NCI-H69 (cell line): ENCODE measurements at regions not wholly inside any gene's neighbourhood (a gene's known extent, or its start where the extent isn't known, plus 50 kb on each side); places are given as distances from the start of the nearest gene placed in this dataset.

Source experiments
- DNase-seq: peaks from one replicate; lab custom pipeline; 2025; lab: John Stamatoyannopoulos, UW

GRCh38 chr2:5067816-5068215, 624.4 kb upstream of the SOX11 start:
- no peak for DNase-seq

- peak; percentile 36 for DNase-seq
Observed at GRCh38 chr2:5070257-5070656, 621.9 kb upstream of the SOX11 start.

DNA sequence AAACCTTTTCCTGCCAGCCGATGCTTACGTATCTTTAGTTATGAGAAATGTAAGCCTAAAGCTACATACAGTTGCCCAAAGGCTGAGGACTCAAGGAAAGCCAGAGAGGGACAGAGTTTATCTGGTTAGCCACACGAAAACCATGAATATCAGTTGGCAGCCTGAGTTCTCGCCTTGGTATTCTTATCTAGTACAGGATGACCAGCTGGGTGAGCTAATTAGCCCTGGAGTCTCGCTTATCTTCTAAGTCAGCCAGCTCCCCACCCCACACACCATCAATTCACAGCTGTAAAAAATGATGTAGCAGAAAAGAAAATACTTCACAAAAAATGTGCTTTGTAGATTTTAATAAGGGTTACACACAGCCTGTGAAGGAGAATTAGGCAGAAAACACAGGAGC, 617.5 kb upstream of the SOX11 start:
- DNase-seq = no peak

DNA sequence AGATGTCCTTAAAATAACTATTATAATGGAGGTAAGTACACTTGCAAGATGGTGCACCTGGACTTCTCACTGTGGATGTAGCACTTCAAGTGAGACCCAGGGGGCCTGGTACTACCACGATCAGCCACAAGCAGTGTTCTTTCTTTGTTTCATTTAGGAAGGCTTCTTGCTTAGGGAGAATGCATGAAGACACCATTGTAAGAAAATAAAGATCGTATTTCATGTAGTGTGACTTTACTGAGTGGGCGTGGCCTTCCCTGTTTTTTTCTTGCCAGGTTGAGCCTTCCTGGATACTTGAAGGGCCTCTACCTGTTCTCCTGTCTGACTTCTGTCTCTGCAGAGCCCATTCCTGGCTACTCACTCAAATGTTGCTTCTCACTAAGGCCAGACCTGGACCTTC, 615.6 kb upstream of the SOX11 start:
- peak; percentile 13 for DNase-seq

GRCh38 chr2:5077479-5078089, 614.6 kb upstream of the SOX11 start:
- peak; percentile 69 for DNase-seq

GRCh38 chr2:5083402-5083801, 608.8 kb upstream of the SOX11 start:
- no peak for DNase-seq

- no peak for DNase-seq
Observed at GRCh38 chr2:5089409-5089808, 602.8 kb upstream of the SOX11 start.

DNA sequence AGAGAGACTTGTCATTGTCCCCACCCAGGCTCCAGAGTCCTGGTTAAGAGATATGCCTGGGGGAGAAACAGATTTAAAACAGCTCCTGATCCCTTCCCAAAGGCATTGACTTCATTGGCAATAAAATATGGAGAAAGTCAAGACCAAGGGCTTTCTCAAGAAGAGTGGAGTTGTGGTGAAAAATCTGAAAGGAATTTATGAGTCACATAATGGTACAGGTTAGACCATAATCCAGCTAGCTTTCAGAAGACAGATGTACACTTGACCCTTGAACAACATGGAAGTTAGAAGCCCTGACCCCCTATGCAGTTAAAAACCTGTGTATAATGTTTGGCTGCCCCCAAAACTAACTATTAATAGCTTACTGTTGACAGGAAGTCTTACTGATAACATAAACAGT, 599.1 kb upstream of the SOX11 start:
- DNase-seq = no peak

GRCh38 chr2:5093518-5093917, 598.7 kb upstream of the SOX11 start:
- DNase-seq = no peak

DNA sequence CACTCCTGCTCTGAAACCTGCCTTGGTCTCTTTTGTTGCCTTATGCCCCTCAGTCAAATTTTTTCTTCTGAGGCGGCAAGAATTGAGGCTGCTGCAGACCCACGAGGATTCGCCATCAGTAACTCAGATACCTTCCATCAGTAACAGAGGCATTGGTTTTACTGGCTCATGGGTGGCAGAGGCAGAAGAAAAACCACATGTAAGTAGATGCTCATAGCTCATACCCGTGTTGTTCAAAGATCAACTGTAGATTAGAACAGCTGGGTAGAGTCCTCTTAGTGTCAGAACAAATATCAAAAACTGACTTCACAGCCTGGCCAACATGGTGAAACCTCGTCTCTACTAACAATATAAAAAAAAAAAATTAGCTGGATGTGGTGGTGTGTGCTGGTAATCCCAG, 598.0 kb upstream of the SOX11 start:
- no peak for DNase-seq

- no peak for DNase-seq
Observed at GRCh38 chr2:5098286-5098685, 593.9 kb upstream of the SOX11 start.

- no peak for DNase-seq
Observed at GRCh38 chr2:5102823-5103222, 589.4 kb upstream of the SOX11 start.

GRCh38 chr2:5111581-5111980, 580.6 kb upstream of the SOX11 start:
- DNase-seq = peak; percentile 91

- DNase-seq = no peak
Observed at GRCh38 chr2:5119046-5119445, 573.1 kb upstream of the SOX11 start.

GRCh38 chr2:5121121-5121520, 571.1 kb upstream of the SOX11 start:
- DNase-seq = no peak

DNA sequence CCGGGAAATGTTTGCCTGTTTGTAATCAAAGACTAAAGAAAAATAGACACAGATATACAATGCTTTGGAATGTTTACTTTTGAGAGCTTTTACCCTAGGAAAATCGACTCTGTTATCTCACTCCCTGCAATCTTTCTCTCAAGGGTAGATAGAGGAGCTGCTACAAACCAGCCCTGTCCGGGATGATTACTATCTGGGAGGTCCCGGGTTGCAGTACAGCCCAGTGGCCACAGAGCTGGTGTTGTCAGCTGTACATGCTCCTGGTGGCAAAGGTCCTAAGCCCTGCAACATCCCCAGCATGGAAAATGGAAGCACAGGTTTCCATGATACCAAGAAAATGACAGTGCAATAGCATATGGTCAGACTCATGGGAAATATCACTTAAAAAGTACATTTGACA, 570.5 kb upstream of the SOX11 start:
- DNase-seq = no peak

GRCh38 chr2:5123582-5124196, 568.5 kb upstream of the SOX11 start:
- peak; percentile 36 for DNase-seq

DNA sequence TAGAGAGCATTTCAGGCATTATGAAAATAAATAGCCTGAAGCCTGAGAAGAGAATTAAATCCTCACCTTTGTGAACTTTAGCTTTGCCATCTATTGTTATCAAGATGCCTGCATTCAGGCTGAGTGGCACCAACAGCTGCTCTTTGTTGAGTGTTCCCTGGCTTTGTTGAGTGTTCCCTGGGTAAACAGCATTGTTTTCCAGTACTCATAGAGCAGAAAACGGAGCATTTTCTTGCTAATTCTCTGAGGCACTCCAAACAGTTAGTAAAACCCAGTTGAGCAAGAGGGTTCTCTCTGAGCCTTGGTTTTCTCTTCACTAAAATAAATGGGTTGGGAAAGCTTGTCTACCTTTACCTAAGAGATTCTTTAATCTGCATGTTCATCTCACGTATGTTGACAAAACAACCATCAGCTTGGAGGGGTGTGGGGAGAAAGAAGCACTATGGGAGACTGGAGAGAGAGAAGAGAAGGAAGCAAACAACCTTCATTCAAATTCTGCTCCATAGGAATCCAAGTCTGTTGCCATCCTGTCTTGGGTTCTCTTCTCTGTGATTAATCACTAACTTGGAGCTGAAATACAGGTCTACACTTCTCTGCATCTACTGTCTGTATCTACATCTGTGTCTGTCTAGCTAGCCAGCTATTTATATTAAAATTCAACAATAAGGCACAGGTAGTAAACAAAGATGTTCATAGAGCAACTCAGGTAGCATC, 567.0 kb upstream of the SOX11 start:
- DNase-seq = peak; percentile 71

DNA sequence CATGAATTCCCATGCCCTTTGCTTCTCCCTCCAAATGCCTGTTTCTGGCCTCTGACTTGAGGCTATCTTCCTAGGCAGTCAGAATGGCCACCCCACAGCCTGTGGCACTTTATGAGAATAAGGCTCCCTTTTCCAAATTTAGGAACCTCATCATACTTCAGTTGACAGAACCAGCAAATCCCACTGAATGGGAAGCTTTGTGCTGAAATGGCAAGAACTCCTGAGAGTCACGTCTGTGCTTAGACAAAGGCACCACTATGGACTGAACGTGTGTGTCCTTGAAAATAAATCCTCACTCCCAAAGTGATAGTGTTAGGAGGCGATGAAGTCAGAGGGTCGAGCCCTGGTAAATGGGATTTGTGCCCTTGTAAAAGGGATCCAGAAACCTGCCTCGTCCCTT, 559.9 kb upstream of the SOX11 start:
- DNase-seq = no peak

- no peak for DNase-seq
Observed at GRCh38 chr2:5140347-5140746, 551.8 kb upstream of the SOX11 start.

DNA sequence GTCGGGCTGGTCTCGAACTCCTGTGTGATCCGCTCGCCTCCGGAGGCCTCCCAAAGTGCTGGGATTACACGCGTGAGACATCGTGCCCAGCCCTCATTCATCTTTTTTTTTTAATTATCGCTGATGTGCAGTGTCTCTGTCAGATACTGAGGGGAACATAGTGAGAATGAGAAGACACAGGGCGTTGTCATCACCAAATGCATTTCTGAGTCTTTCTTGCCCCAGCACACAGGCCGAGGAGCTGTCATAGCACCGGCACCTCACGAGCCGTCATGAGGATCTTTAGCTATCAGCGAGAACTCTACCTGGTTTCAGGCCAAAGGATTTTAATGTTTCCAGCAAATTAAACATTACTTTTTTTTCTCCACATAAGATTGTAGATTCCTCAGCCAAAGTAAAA, 548.0 kb upstream of the SOX11 start:
- DNase-seq = no peak

DNA sequence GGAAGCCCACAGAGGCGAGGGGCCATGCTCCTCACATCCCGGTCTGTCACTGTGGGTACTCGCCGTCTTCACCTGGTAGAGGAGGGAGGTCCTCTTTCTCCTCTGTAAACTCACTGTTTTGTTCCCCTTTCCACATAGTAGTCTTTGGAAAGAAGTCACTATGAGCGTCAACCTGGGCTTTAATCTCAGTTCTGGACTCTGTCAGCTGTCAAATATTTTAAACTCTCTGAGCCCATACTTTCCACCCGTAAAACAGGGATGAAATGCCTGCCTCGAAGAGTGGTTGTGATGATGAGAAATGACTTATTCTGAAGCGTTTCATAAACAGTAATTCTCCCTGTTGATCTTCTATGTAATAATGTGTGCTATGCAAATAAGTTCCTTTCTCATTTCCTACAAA, 547.1 kb upstream of the SOX11 start:
- DNase-seq = no peak

- DNase-seq = no peak
Observed at GRCh38 chr2:5145801-5146200, 546.4 kb upstream of the SOX11 start.
